GM23248 (cell line): ENCODE measurements at regions not wholly inside any gene's neighbourhood (a gene's known extent, or its start where the extent isn't known, plus 50 kb on each side); places are given as distances from the start of the nearest gene placed in this dataset.
A peak's percentile ranks its signal among the peaks of the same experiment; 100 is the strongest.

Experiments
- DNase-seq: peaks from one replicate; pipeline ENCODE4 v3.0.0-alpha.2; 2015
- H2AFZ ChIP-seq: fragments of 200-600 bp; sonication (generic); 2 replicates; pipeline ENCODE4 v1.6.1; 2016; ENCODE audit warnings: antibody characterized with exemption
- H3F3A ChIP-seq: fragments of 200-600 bp; sonication (generic); 2 replicates; pipeline ENCODE4 v1.6.1; 2016; ENCODE audit warnings: mild to moderate bottlenecking, antibody characterized with exemption, mixed run types; ENCODE audit not compliant: insufficient read depth
- H3K27ac ChIP-seq: fragments of 200-600 bp; sonication (generic); 2 replicates; pipeline ENCODE4 v1.5.1; 2016; ENCODE audit warnings: mild to moderate bottlenecking
- H3K27me3 ChIP-seq: fragments of 200-600 bp; sonication (generic); replicated peaks from 2 replicates; pipeline ENCODE4 v1.6.1; 2016; ENCODE audit warnings: mild to moderate bottlenecking; ENCODE audit not compliant: insufficient read depth
- H3K36me3 ChIP-seq: fragments of 200-600 bp; sonication (generic); 2 replicates; pipeline ENCODE4 v1.6.1; 2016; ENCODE audit warnings: low read depth, mild to moderate bottlenecking
- H3K4me1 ChIP-seq: fragments of 200-600 bp; sonication (generic); 2 replicates; pipeline ENCODE4 v1.6.1; 2016; ENCODE audit warnings: mild to moderate bottlenecking; ENCODE audit not compliant: insufficient read depth
- H3K4me2 ChIP-seq: fragments of 200-600 bp; sonication (generic); one replicate; pipeline ENCODE4 v1.6.1; 2016; ENCODE audit warnings: mild to moderate bottlenecking; ENCODE audit not compliant: unreplicated experiment
- H3K4me3 ChIP-seq: fragments of 200-600 bp; sonication (generic); 2 replicates; pipeline ENCODE4 v1.5.1; 2016; ENCODE audit warnings: mild to moderate bottlenecking
- H3K79me2 ChIP-seq: fragments of 200-600 bp; sonication (generic); 2 replicates; pipeline ENCODE4 v1.6.1; 2016; ENCODE audit warnings: mild to moderate bottlenecking; ENCODE audit not compliant: insufficient read depth
- H3K9ac ChIP-seq: fragments of 200-600 bp; sonication (generic); 2 replicates; pipeline ENCODE4 v1.6.1; 2016; ENCODE audit warnings: mild to moderate bottlenecking
- H3K9me2 ChIP-seq: fragments of 200-600 bp; sonication (generic); 2 replicates; pipeline ENCODE4 v1.6.1; 2016; ENCODE audit warnings: mixed run types, mild to moderate bottlenecking, moderate library complexity; ENCODE audit not compliant: insufficient read depth
- H3K9me3 ChIP-seq: fragments of 200-600 bp; sonication (generic); one replicate; pipeline ENCODE4 v1.6.1; 2017; ENCODE audit warnings: low read depth
- H4K20me1 ChIP-seq: fragments of 200-600 bp; sonication (generic); 2 replicates; pipeline ENCODE4 v1.6.0; 2016; ENCODE audit not compliant: insufficient read depth
- EZH2 ChIP-seq: fragments of 200-600 bp; sonication (generic); IDR thresholded peaks from 2 replicates; pipeline ENCODE4 v1.6.1; 2018; ENCODE audit warnings: antibody characterized with exemption, mild to moderate bottlenecking; ENCODE audit not compliant: insufficient read depth, poor library complexity, severe bottlenecking
- EZH2phosphoT487 ChIP-seq: fragments of 200-600 bp; sonication (generic); IDR thresholded peaks from 2 replicates; pipeline ENCODE4 v1.6.1; 2018; ENCODE audit warnings: antibody characterized with exemption, moderate library complexity, mild to moderate bottlenecking, low read depth; ENCODE audit not compliant: insufficient read depth
- WGBS, 2 experiments: methylation state at CpG; one replicate each; pipeline ENCODE4 v1.1.6; 2015 to 2017; ENCODE audit warnings: low lambda C conversion rate in 2 of 2, low coverage in 1 of 2; ENCODE audit errors: missing lambda C conversion rate in 2 of 2; 5-methylcytosine and 5-hydroxymethylcytosine counted together
- in situ Hi-C: fragments of 300-500 bp; cut with MboI; formaldehyde crosslinking; loops from 2 replicates; pipeline ENCODE4 v1.15.0; 2020

DNA sequence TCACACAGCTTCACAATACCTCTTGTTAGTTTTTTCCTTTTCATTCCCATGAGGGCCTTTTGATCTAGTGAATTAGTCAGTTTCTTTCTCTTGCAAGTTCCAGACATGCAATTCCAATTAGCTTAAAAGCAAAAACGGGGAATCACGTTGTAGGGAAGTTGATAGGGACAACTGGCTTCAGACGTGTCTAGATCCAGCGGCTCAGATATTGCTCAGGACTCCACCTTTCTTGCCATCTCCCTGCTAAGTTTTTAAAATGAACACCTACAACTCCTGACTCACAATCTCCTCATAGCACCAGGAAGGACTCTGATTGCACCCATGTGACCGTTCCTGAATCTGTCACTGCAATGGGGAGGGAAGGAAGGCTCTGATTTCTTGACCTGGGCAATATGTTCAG is 63.8 kb upstream of the ARHGAP29 start:
- Histone ChIP-seq H3K4me2 (no peak overlapping the region), H3F3A (peaks cover 65% of the 10 kb centered on the region)

DNA sequence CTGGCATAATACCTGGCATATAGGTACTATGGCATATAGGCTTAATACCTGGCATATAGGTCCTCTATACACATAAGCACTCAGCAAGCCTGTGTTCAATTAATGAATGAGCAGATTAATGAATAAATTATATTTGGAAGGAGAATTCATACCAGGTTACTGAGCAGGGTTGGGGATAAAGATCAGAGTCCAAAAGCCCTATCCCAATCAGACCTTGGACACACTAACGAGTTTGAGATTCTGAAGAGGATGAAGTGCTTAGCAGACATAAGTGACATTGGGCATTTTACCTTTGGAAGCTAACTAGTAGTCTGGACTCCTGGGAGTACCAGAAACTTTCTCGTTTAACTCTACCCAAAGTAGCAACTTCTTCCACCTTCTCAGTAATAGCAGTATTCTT is 63.3 kb upstream of the ARHGAP29 start:
- no peaks in the 10 kb centered on the region for H3K79me2 ChIP-seq
- peaks cover 74% of the 10 kb centered on the region for H3K4me1 ChIP-seq
- DNase-seq, result no peak
- H3K36me3 ChIP-seq, result no peaks in the 10 kb centered on the region
- no peaks in the 10 kb centered on the region for H3K9me3 ChIP-seq
- H3K27ac ChIP-seq, result peak overlapping the region; percentile 60
- H2AFZ ChIP-seq, result peak overlapping the region; percentile 24
- no peaks in the 10 kb centered on the region for H3K27me3 ChIP-seq
- H3K9me2 ChIP-seq, result 0 out of 2 replicates have a peak, but pooled peaks cover 4% of the 10 kb centered on the region
- peak overlapping the region; percentile 29 for H3K4me2 ChIP-seq
- peaks cover 62% of the 10 kb centered on the region for H3F3A ChIP-seq
- H4K20me1 ChIP-seq, result no peaks in the 10 kb centered on the region
- TF ChIP-seq EZH2 (no peak), EZH2phosphoT487 (no peak)
- WGBS, 2 experiments, result 52 to 55% methylated on average over 2 of the region's 2 CpGs
- H3K9ac ChIP-seq, result no peak overlapping the region
- H3K4me3 ChIP-seq, result no peak overlapping the region
- in situ Hi-C loops, result no loop called here

More for the DNA sequence above, 63.8 kb upstream of the ARHGAP29 start:
- Histone ChIP-seq H3K4me1 (peaks cover 74% of the 10 kb centered on the region), H3K4me3 (no peak overlapping the region), H4K20me1 (no peaks in the 10 kb centered on the region), H3K9me2 (0 out of 2 replicates have a peak, but pooled peaks cover 4% of the 10 kb centered on the region), H3K27me3 (no peaks in the 10 kb centered on the region), H2AFZ (peak overlapping the region; percentile 24), H3K27ac (peak overlapping the region; percentile 60), H3K79me2 (no peaks in the 10 kb centered on the region), H3K9me3 (no peaks in the 10 kb centered on the region), H3K9ac (no peak overlapping the region), H3K36me3 (no peaks in the 10 kb centered on the region)
- DNase-seq, result peak; percentile 56
- TF ChIP-seq EZH2, result no peak
- no peak for TF ChIP-seq EZH2phosphoT487
- WGBS, 2 experiments, result 12 to 19% methylated on average over 5 of the region's 5 CpGs
- in situ Hi-C loops, result no loop called here

DNA sequence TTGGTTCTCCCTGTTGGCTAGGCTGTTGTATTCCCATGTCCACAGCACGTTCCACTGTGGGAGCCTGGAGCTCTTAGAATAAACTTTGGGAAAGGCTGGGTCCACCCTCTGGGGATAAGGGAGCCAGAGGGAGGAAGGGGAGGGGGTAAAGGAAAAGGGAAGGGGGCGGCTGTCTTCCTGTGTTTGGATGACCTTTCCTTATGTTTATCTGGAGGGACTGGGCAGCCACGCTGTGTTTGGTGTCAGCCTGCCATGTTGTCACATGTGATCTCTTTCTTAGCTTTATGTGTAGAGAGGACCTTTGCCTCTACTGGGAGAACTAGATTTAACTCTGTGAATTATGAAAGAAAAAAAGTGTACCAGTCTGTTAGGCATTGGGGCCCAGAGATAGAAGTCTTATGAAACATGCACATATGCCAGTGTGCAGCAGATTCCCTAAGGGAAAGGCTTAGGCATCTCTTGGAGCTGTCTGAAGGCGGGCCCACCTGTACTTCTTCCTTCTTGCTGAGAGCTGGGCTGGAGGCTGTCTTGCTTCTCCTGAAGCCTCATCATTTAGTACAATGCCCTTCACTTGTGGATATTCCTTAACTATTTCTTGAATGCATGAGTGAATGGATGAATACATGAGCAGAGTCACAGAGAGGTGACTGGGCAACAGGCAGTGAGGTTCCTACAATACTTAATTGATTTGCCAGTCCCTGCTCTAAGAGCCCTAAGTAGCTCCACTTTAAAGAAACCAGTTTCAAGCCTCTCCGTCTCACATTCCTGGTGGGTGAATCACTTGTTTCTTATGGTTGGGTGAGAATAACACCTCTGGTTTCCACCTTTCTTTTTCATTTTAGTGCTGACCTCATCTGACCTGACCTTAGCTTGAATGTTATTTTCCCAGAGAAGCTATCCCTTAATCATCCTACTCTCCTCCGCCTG is 62.5 kb upstream of the ARHGAP29 start:
- Histone ChIP-seq H3K4me3 (no peak overlapping the region), H3K9me3 (no peaks in the 10 kb centered on the region), H3K27ac (peak overlapping the region; percentile 60), H3K4me2 (peak overlapping the region; percentile 70), H3K79me2 (no peaks in the 10 kb centered on the region), H3K4me1 (peaks cover 70% of the 10 kb centered on the region), H3K9ac (0 out of 2 replicates have a peak overlapping the region, but pooled peaks have one; percentile 40), H4K20me1 (no peaks in the 10 kb centered on the region), H3K27me3 (no peaks in the 10 kb centered on the region), H3K36me3 (no peaks in the 10 kb centered on the region), H2AFZ (0 out of 2 replicates have a peak overlapping the region, but pooled peaks have one; percentile 43), H3F3A (peaks cover 57% of the 10 kb centered on the region), H3K9me2 (0 out of 2 replicates have a peak, but pooled peaks cover 4% of the 10 kb centered on the region)
- TF ChIP-seq EZH2phosphoT487 (no peak), EZH2 (no peak)
- peak; percentile 71 for DNase-seq
- in situ Hi-C loops, result no loop called here
- 48 to 51% methylated on average over 6 of the region's 6 CpGs for WGBS, 2 experiments

DNA sequence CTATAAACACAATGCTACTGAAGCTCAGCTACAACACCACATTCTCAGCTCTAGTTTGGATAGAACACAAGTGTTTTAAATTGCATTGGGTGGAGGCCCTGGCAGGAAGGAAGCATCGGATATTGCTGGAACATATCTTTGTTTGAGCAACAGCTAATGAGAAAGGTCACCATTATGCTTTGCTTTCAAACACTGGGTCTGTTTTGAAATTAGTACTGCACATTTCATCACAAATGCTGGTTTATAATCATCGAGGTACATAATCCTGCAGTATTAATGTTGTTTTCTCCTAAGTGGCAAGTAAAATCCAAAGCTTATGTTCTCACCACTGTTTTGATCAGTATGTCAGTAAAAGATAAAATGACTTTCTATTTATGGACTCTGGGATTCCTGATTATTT is 61.5 kb upstream of the ARHGAP29 start:
- Histone ChIP-seq H3K9ac (peak overlapping the region; percentile 40; the same call in 1 of the 2 replicates), H3K79me2 (no peaks in the 10 kb centered on the region), H3K4me2 (peak overlapping the region; percentile 70), H3K27me3 (no peaks in the 10 kb centered on the region), H3K9me3 (no peaks in the 10 kb centered on the region), H2AFZ (peak overlapping the region; percentile 43), H3F3A (peaks cover 50% of the 10 kb centered on the region), H3K4me3 (peak overlapping the region; percentile 10; the same call in 1 of the 2 replicates), H3K9me2 (0 out of 2 replicates have a peak, but pooled peaks cover 4% of the 10 kb centered on the region), H3K4me1 (peaks cover 61% of the 10 kb centered on the region), H3K27ac (peak overlapping the region; percentile 60), H3K36me3 (no peaks in the 10 kb centered on the region), H4K20me1 (no peaks in the 10 kb centered on the region)
- peak; percentile 65 for DNase-seq
- in situ Hi-C loops, result no loop called here
- TF ChIP-seq EZH2phosphoT487 (no peak), EZH2 (no peak)
- 0 to 1% methylated on average over 2 of the region's 2 CpGs for WGBS, 2 experiments
